ENCODE measurements at regions not wholly inside any gene's neighbourhood (a gene's known extent, or its start where the extent isn't known, plus 50 kb on each side); places are given as distances from the start of the nearest gene placed in this dataset.

DNA sequence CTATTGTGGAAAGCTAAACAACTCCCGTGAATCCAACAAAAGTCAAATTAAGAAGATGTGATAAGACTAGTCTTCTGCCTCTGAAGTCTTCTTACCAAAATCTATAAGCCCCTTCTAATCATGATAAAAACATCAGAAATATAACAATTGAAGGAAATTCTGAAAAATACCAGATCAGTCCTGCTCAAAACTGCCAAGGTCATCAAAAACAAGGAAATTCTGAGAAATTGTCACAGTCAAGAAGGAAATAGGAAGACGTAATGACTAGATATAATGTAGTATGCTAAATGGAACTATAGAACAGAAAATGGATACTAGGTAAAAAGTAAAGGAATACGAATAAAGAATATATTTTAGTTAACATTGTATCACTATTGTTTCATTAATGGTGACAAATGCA is 314.0 kb downstream of the TMX3 start:
- no peaks in the 10 kb centered on the region for H3K9me3 ChIP-seq (ENCODE audit: control insufficient read depth, low read length)
- no peaks in the 10 kb centered on the region for H3K79me2 ChIP-seq
- no peaks in the 10 kb centered on the region for H3K36me3 ChIP-seq (ENCODE audit: control insufficient read depth, insufficient read depth, low read length)
- no peak overlapping the region for H3K9ac ChIP-seq
- H3K4me1 ChIP-seq: no peaks in the 10 kb centered on the region
- no peak overlapping the region for H3K4me3 ChIP-seq (ENCODE audit: low read depth, low read length)
- no peaks in the 10 kb centered on the region for H3K27me3 ChIP-seq (ENCODE audit: control insufficient read depth, insufficient read depth, low read length)
- no peak overlapping the region for H3K4me2 ChIP-seq (ENCODE audit: low read length)
- no peak overlapping the region for H2AFZ ChIP-seq
- no peak overlapping the region for H3K27ac ChIP-seq
- TF ChIP-seq, protein P1, sequence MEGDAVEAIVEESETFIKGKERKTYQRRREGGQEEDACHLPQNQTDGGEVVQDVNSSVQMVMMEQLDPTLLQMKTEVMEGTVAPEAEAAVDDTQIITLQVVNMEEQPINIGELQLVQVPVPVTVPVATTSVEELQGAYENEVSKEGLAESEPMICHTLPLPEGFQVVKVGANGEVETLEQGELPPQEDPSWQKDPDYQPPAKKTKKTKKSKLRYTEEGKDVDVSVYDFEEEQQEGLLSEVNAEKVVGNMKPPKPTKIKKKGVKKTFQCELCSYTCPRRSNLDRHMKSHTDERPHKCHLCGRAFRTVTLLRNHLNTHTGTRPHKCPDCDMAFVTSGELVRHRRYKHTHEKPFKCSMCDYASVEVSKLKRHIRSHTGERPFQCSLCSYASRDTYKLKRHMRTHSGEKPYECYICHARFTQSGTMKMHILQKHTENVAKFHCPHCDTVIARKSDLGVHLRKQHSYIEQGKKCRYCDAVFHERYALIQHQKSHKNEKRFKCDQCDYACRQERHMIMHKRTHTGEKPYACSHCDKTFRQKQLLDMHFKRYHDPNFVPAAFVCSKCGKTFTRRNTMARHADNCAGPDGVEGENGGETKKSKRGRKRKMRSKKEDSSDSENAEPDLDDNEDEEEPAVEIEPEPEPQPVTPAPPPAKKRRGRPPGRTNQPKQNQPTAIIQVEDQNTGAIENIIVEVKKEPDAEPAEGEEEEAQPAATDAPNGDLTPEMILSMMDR (IDR thresholded peaks at IDR 0.05): no peak

DNA sequence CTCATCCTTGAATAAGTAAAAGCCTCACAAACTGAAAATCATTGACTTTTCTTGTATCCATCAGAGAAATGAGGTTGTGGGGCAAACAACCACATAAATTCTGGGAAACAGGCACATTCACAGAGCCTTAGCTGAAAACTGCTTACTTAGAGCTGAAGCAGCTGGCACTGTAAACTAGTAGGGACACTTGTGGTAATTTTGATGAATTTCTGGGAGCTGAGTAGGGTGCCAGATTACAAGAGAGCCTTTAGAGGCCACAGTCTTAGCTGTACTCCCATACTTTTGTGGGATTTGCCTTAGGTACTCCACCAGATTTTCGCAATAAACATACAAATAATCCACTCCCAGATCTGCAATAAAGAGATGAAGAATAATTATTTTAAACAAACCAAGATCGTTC is 315.2 kb downstream of the TMX3 start:
- H3K36me3 ChIP-seq (ENCODE audit: control insufficient read depth, insufficient read depth, low read length): no peaks in the 10 kb centered on the region
- H3K27ac ChIP-seq: no peak overlapping the region
- TF ChIP-seq, protein P1 (IDR thresholded peaks at IDR 0.05): no peak
- H3K4me2 ChIP-seq (ENCODE audit: low read length): no peak overlapping the region
- no peaks in the 10 kb centered on the region for H3K27me3 ChIP-seq (ENCODE audit: control insufficient read depth, insufficient read depth, low read length)
- no peak overlapping the region for H3K9ac ChIP-seq
- H3K79me2 ChIP-seq: no peaks in the 10 kb centered on the region
- H2AFZ ChIP-seq: no peak overlapping the region
- no peak overlapping the region for H3K4me3 ChIP-seq (ENCODE audit: low read depth, low read length)
- H3K9me3 ChIP-seq (ENCODE audit: control insufficient read depth, low read length): no peaks in the 10 kb centered on the region
- no peaks in the 10 kb centered on the region for H3K4me1 ChIP-seq

DNA sequence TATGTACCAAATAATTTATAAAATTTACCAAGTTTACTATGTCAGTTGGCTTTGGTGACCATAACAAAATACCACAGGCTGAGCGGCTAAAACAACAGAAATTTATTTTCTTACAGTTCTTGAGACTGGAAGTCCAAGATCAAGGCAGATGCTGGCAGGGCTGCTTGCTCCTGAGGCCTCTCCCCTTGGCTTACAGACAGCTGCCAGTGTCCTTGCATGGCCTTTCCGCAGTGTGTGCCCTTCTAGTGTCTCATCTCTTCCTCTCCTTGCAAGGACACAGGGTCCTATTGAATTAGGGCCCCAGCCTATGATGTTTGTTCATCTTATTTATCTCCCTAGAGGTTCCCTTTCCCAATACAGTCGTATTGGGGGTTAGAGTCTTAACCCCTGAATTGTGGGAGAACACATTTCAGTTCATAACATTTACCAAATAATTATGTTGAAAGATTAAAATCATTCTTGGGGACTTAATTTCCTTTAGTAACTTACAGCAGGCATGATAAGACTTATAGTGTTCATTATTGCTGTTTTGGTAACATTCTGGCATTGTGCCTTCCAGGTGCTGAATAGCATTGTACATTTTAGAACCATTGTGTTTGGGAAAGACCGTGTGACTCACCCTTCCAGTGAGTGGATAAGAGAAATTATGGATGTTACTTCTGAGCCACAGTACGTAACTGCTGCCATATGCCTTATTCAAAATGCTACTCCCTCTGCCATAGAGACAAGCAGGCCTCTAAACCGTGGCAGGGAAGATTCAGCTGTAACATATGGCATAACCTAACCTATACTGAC is 317.5 kb downstream of the TMX3 start:
- no peaks in the 10 kb centered on the region for H3K27me3 ChIP-seq (ENCODE audit: control insufficient read depth, insufficient read depth, low read length)
- no peak overlapping the region for H3K9ac ChIP-seq

GRCh38 chr18:68394705-68395104 is 320.2 kb downstream of the TMX3 start:
- Histone ChIP-seq H3K79me2 (no peaks in the 10 kb centered on the region), H2AFZ (no peak overlapping the region), H3K4me2 (ENCODE audit: low read length) (no peak overlapping the region), H3K9me3 (ENCODE audit: control insufficient read depth, low read length) (no peaks in the 10 kb centered on the region), H3K4me1 (no peaks in the 10 kb centered on the region), H3K27ac (no peak overlapping the region), H3K36me3 (ENCODE audit: control insufficient read depth, insufficient read depth, low read length) (no peaks in the 10 kb centered on the region), H3K9ac (no peak overlapping the region), H3K4me3 (ENCODE audit: low read depth, low read length) (no peak overlapping the region), H3K27me3 (ENCODE audit: control insufficient read depth, insufficient read depth, low read length) (no peaks in the 10 kb centered on the region)
- TF ChIP-seq, protein P1 (IDR thresholded peaks at IDR 0.05): no peak

More for the DNA sequence above, 317.5 kb downstream of the TMX3 start:
- Histone ChIP-seq H3K4me1 (no peaks in the 10 kb centered on the region), H2AFZ (no peak overlapping the region), H3K4me2 (ENCODE audit: low read length) (no peak overlapping the region), H3K4me3 (ENCODE audit: low read depth, low read length) (no peak overlapping the region), H3K9me3 (ENCODE audit: control insufficient read depth, low read length) (no peaks in the 10 kb centered on the region), H3K79me2 (no peaks in the 10 kb centered on the region), H3K36me3 (ENCODE audit: control insufficient read depth, insufficient read depth, low read length) (no peaks in the 10 kb centered on the region), H3K27ac (no peak overlapping the region)
- TF ChIP-seq, protein P1 (IDR thresholded peaks at IDR 0.05): no peak

DNA sequence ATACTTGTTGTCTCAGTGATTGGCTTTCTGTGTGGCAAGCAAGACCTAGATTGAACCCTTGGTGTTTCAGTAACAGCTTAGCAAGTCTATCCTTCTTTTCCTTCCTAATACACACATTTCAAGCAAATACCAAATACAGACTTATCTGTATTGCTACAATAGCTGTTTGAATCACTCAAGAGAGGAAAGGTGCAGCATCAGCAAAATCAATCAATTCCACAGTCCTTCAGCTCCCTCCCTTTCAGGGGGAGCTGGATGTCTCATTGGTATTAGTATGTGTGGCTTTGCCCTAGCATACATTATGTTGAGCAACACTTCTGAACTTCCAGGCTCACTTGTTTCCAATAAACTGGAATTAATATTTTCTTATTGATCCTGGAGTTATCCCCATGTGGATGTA is 323.1 kb downstream of the TMX3 start:
- no peaks in the 10 kb centered on the region for H3K36me3 ChIP-seq (ENCODE audit: control insufficient read depth, insufficient read depth, low read length)
- TF ChIP-seq, protein P1 (IDR thresholded peaks at IDR 0.05): no peak

More for the DNA sequence above, 323.1 kb downstream of the TMX3 start:
- Histone ChIP-seq H3K9me3 (ENCODE audit: control insufficient read depth, low read length) (no peaks in the 10 kb centered on the region), H3K27me3 (ENCODE audit: control insufficient read depth, insufficient read depth, low read length) (no peaks in the 10 kb centered on the region), H2AFZ (no peak overlapping the region), H3K4me3 (ENCODE audit: low read depth, low read length) (no peak overlapping the region), H3K27ac (no peak overlapping the region), H3K79me2 (no peaks in the 10 kb centered on the region), H3K9ac (no peak overlapping the region), H3K4me1 (no peaks in the 10 kb centered on the region), H3K4me2 (ENCODE audit: low read length) (no peak overlapping the region)

Measured in parathyroid adenoma (tissue), 2 donors.